SH-SY5Y (cell line): ENCODE measurements at regions not wholly inside any gene's neighbourhood (a gene's known extent, or its start where the extent isn't known, plus 50 kb on each side); places are given as distances from the start of the nearest gene placed in this dataset.

Source experiments
- GATA2 ChIP-seq: IDR thresholded peaks from 2 replicates; pipeline ENCODE4 v1.6.1; 2011; ENCODE audit warnings: mild to moderate bottlenecking, low read depth, low read length
- GATA3 ChIP-seq: IDR thresholded peaks from 2 replicates; pipeline ENCODE4 v1.6.1; 2011; ENCODE audit warnings: low read depth, mild to moderate bottlenecking, low read length, moderate library complexity

DNA sequence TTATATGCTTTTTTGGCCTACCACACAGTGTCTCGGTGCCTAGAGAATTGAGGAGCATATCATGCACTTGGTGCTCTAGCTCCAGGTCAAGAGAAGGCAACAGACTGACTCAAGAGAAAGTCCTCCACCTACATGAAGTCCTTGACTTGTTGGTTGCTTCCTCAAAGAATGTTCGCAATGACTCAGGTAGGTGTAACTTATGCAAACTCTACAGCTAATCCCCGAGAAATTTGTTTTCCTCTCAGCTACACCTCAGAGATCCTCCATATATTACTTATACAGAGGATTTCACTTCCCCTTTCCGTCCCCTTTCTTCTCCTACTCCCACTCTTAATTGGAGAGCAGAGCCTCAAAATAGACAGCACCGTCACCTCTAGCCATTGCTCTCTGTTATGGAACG, 1013.1 kb downstream of the KCNMA1 start:
- TF ChIP-seq GATA3 = no peak
- TF ChIP-seq GATA2 = no peak

DNA sequence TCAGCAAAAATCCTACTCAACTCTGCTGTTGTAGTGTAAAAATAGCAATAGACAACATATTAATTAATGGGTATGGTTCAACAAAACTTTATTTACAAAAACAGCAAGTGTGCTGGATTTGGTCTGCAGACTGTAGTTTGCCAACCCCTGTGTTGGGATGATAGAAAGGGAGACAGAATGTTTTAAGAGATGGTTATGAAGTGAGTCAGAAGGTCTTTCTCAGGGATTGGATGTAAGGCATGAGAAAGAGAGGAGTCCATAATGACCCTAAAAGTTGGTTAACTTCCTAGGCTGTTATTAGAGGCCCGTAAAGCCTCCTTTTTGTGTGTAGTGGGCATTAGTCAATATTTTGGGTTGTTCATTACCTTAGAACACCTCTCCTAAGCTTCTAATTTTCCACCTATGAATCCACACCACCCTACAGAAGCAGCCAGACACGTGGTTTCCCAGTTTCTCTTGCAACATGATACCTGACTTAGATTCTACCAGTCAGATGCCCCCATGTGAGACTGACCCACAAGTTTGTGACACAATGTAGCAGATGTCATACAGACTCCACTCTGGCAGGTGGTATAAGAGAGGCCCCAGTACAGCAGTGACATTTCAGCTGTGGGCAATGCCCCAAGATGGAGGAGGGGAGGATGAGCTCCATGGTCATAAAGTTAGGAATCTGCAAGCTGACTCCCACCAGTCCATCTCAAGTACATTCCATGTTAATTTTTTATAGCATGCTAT, 1015.6 kb downstream of the KCNMA1 start:
- TF ChIP-seq GATA2 = no peak
- TF ChIP-seq GATA3 = no peak

DNA sequence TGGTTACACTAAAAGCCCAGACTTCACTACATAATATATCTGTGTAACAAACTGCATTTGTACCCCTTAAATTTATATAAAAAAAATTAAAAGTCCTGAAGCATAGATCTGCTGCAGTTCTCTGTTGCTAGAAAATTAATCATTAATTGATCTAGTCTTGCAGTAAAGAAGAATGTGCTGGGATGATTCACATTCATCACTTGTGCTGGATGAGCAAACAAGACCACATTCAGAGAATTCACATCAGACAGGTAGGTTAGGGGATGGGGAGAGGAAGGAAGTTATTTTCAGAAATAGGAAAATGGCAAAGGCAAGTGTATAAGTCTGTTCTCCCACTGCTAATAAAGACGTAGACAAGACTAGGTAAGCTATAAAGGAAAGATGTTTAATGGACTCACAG, 1019.0 kb downstream of the KCNMA1 start:
- no peak for TF ChIP-seq GATA3
- no peak for TF ChIP-seq GATA2

DNA sequence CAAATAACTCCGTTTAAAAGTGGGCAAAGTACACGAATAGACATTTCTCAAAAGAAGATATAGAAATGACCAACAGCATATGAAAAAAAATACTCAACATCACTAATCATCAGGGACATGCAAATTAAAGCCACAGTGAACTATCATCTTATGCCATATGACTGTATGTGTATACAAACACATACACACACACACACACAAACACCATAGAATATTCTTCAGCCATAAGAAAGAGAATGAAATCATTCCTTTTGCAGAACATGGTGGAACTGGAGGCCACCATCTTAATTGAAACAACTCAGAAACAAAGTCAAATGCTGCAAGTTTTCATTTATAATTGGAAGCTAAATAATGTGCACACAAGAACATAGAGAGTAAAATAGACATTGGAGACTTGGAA, 1019.4 kb downstream of the KCNMA1 start:
- TF ChIP-seq GATA2 (no peak), GATA3 (no peak)

DNA sequence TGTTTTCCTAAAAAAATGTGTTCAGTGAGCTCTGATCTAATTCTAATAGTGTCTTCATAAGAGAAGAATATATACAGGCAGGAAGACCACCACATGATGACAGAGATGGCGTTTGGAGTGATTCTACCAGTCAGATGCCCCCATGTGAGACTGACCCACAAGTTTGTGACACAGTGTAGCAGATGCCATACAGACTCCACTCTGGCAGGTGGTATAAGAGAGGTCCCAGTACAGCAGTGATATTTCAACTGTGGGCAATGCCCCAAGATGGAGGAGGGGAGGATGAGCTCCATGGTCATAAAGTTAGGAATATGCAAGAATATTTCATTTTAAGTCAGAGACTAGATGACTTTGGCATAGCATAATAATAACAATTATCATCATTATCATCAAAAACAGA, 1022.6 kb downstream of the KCNMA1 start:
- TF ChIP-seq GATA3 (no peak), GATA2 (no peak)
